Common myeloid progenitor, CD34-positive (primary cell): ENCODE measurements at regions not wholly inside any gene's neighbourhood (a gene's known extent, or its start where the extent isn't known, plus 50 kb on each side); places are given as distances from the start of the nearest gene placed in this dataset.

Experiments
- CTCF ChIA-PET: fragments of 350-600 bp; sonication (Branson Sonifier 250); formaldehyde crosslinking; loops from one replicate; lab custom pipeline; 2021; ENCODE audit warnings: antibody characterized with exemption; lab: Charles Lee
- POLR2A ChIA-PET: fragments of 350-600 bp; sonication (Branson Sonifier 250); formaldehyde crosslinking; loops from one replicate; lab custom pipeline; 2021; ENCODE audit warnings: antibody characterized with exemption; lab: Charles Lee
- DNase-seq, 3 donors: peaks; one replicate each; pipeline versions ENCODE4 v3.0.0 to v3.0.0-alpha.2; 2013
- H3K27ac ChIP-seq, 2 experiments: 1 replicate in 1 of 2; 2 replicates in 1 of 2; pipeline ENCODE4 v1.7.0; 2013; ENCODE audit warnings: inconsistent platforms in 2 of 2, low read length in 2 of 2, mild to moderate bottlenecking in 2 of 2, low read depth in 1 of 2, moderate library complexity in 1 of 2; ENCODE audit not compliant: severe bottlenecking in 2 of 2, insufficient read depth in 1 of 2, poor library complexity in 1 of 2
- H3K27me3 ChIP-seq, 5 experiments: replicated peaks in 2 of 5; 1 replicate in 3 of 5; 2 replicates in 2 of 5; pipeline versions ENCODE4 v1.6.1 to v1.7.0; 2013; ENCODE audit warnings: low read length in 4 of 5, mild to moderate bottlenecking in 2 of 5, moderate library complexity in 2 of 5, inconsistent platforms in 1 of 5; ENCODE audit not compliant: insufficient read depth in 5 of 5, control insufficient read depth in 4 of 5
- H3K36me3 ChIP-seq, 4 experiments: 1 replicate in 2 of 4; 2 replicates in 2 of 4; pipeline versions ENCODE4 v1.6.1 to v1.7.0; 2013; ENCODE audit warnings: low read length in 3 of 4, control low read depth in 1 of 4, mild to moderate bottlenecking in 1 of 4; ENCODE audit not compliant: control insufficient read depth in 4 of 4, insufficient read depth in 4 of 4
- H3K4me1 ChIP-seq, 4 experiments: 1 replicate in 3 of 4; 2 replicates in 1 of 4; pipeline versions ENCODE4 v1.6.1 to v1.7.1; 2013; ENCODE audit warnings: low read length in 3 of 4, mild to moderate bottlenecking in 3 of 4, control low read depth in 1 of 4, inconsistent platforms in 1 of 4, moderate library complexity in 1 of 4; ENCODE audit not compliant: control insufficient read depth in 4 of 4, insufficient read depth in 4 of 4; ENCODE audit errors: control extremely low read depth in 1 of 4
- H3K4me3 ChIP-seq, 7 experiments: 1 replicate in 4 of 7; 2 replicates in 3 of 7; pipeline versions ENCODE4 v1.5.1 to v1.7.0; 2013; ENCODE audit warnings: mild to moderate bottlenecking in 7 of 7, low read length in 6 of 7, moderate library complexity in 6 of 7, inconsistent platforms in 2 of 7, low read depth in 2 of 7, control low read depth in 1 of 7; ENCODE audit not compliant: insufficient read depth in 4 of 7, control insufficient read depth in 1 of 7; ENCODE audit errors: extremely low read depth in 1 of 7
- H3K9me3 ChIP-seq, 5 experiments: 1 replicate in 4 of 5; 2 replicates in 1 of 5; pipeline versions ENCODE4 v1.6.1 to v1.7.1; 2013; ENCODE audit warnings: low read length in 4 of 5, mild to moderate bottlenecking in 2 of 5, inconsistent platforms in 1 of 5, low read depth in 1 of 5, moderate library complexity in 1 of 5; ENCODE audit not compliant: control insufficient read depth in 4 of 5, insufficient read depth in 2 of 5; ENCODE audit errors: control extremely low read depth in 1 of 5
- WGBS: methylation state at CpG from one replicate; pipeline ENCODE4 v1.1.5; 2013; ENCODE audit not compliant: insufficient coverage; 5-methylcytosine and 5-hydroxymethylcytosine counted together

- DNase-seq, result no peak
- ChIA-PET CTCF (no interaction called here), POLR2A (no interaction called here)
- H3K9me3 ChIP-seq, result no peaks in the 10 kb centered on the region
- no peaks in the 10 kb centered on the region for H3K4me1 ChIP-seq
- no peaks in the 10 kb centered on the region for H3K27me3 ChIP-seq
- no peak overlapping the region for H3K4me3 ChIP-seq
- no peaks in the 10 kb centered on the region for H3K36me3 ChIP-seq
- 100% methylated on average over 1 of the region's 1 CpG for WGBS
- no peak overlapping the region for H3K27ac ChIP-seq
Observed at GRCh38 chr5:125793470-125793869, 629.7 kb upstream of the GRAMD2B start.

GRCh38 chr5:125794922-125795321 lies 628.3 kb upstream of the GRAMD2B start:
- no peaks in the 10 kb centered on the region for H3K9me3 ChIP-seq
- DNase-seq, result no peak
- H3K4me3 ChIP-seq, result no peak overlapping the region
- no peaks in the 10 kb centered on the region for H3K4me1 ChIP-seq
- POLR2A ChIA-PET, result no interaction called here
- CTCF ChIA-PET, result no interaction called here
- no peaks in the 10 kb centered on the region for H3K36me3 ChIP-seq
- no peaks in the 10 kb centered on the region for H3K27me3 ChIP-seq
- no peak overlapping the region for H3K27ac ChIP-seq

GRCh38 chr5:125798307-125798706 lies 624.9 kb upstream of the GRAMD2B start:
- peak; percentile 8 to 16 (median 11) for DNase-seq
- no peaks in the 10 kb centered on the region for H3K27me3 ChIP-seq

GRCh38 chr5:125812651-125813050 lies 610.6 kb upstream of the GRAMD2B start:
- H3K27ac ChIP-seq, result no peak overlapping the region
- no peak for DNase-seq
- ChIA-PET POLR2A (no interaction called here), CTCF (no interaction called here)
- no peaks in the 10 kb centered on the region for H3K4me1 ChIP-seq
- H3K27me3 ChIP-seq, result no peaks in the 10 kb centered on the region
- H3K36me3 ChIP-seq, result no peaks in the 10 kb centered on the region
- no peak overlapping the region for H3K4me3 ChIP-seq
- H3K9me3 ChIP-seq, result no peaks in the 10 kb centered on the region

More at GRCh38 chr5:125798307-125798706, 624.9 kb upstream of the GRAMD2B start:
- Histone ChIP-seq H3K36me3 (no peaks in the 10 kb centered on the region), H3K27ac (no peak overlapping the region), H3K4me1 (no peaks in the 10 kb centered on the region), H3K4me3 (no peak overlapping the region), H3K9me3 (no peaks in the 10 kb centered on the region)
- ChIA-PET POLR2A (no interaction called here), CTCF (no interaction called here)

- DNase-seq, result no peak
- 100% methylated on average over 2 of the region's 6 CpGs for WGBS
- H3K27me3 ChIP-seq, result no peaks in the 10 kb centered on the region
- no peaks in the 10 kb centered on the region for H3K9me3 ChIP-seq
- no peak overlapping the region for H3K27ac ChIP-seq
- ChIA-PET CTCF (no interaction called here), POLR2A (no interaction called here)
- no peaks in the 10 kb centered on the region for H3K36me3 ChIP-seq
- H3K4me3 ChIP-seq, result no peak overlapping the region
- no peaks in the 10 kb centered on the region for H3K4me1 ChIP-seq
Observed at GRCh38 chr5:125813221-125813974, 609.8 kb upstream of the GRAMD2B start.

- Histone ChIP-seq H3K4me3 (no peak overlapping the region), H3K9me3 (no peaks in the 10 kb centered on the region), H3K27ac (no peak overlapping the region), H3K4me1 (no peaks in the 10 kb centered on the region), H3K27me3 (no peaks in the 10 kb centered on the region), H3K36me3 (no peaks in the 10 kb centered on the region)
- ChIA-PET POLR2A (no interaction called here), CTCF (no interaction called here)
- no peak for DNase-seq
- 100% methylated on average over 1 of the region's 2 CpGs for WGBS
Observed at GRCh38 chr5:125814119-125814518, 609.1 kb upstream of the GRAMD2B start.

- no peaks in the 10 kb centered on the region for H3K9me3 ChIP-seq
- POLR2A ChIA-PET, result no interaction called here
- no peak for DNase-seq
- no peak overlapping the region for H3K27ac ChIP-seq
- no peaks in the 10 kb centered on the region for H3K36me3 ChIP-seq
- CTCF ChIA-PET, result no interaction called here
- WGBS, result 100% methylated on average over 2 of the region's 4 CpGs
- peaks cover 0 to 1% (median 0%) of the 10 kb centered on the region in 5 experiments for H3K27me3 ChIP-seq
- no peaks in the 10 kb centered on the region for H3K4me1 ChIP-seq
- no peak overlapping the region for H3K4me3 ChIP-seq
Observed at GRCh38 chr5:125823572-125823971, 599.6 kb upstream of the GRAMD2B start.
